NT2/D1 (cell line): ENCODE measurements at regions not wholly inside any gene's neighbourhood (a gene's known extent, or its start where the extent isn't known, plus 50 kb on each side); places are given as distances from the start of the nearest gene placed in this dataset.

Source experiments
- SUZ12 ChIP-seq: IDR thresholded peaks from 2 replicates; pipeline ENCODE4 v1.6.1; 2011; ENCODE audit not compliant: insufficient read length, insufficient read depth; ENCODE audit errors: extremely low read depth
- YY1 ChIP-seq: IDR thresholded peaks from 2 replicates; pipeline ENCODE4 v1.6.1; 2011; ENCODE audit not compliant: insufficient read length, insufficient read depth
- ZNF274 ChIP-seq: IDR thresholded peaks from 2 replicates; pipeline ENCODE4 v1.6.1; 2011; ENCODE audit warnings: mild to moderate bottlenecking, low read depth, low read length

DNA sequence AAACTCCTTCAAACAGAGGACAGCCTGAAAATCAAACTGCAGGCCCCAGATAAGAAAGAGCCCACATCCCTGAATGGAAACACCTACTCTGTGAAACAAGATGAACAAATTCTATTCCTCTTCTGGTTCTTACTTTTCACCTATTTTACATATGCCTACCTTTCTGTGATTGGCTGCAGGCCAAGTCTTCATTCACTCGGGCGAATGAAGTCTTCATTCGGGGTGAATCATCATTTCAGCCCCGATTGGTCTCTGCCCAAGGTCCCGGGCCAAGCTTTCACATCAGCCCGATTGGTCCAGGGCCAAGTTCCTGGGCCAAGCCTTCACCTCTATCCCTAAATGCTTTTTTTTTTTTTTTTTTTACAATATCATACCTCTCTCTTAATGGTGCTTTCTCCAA is 529.8 kb upstream of the ACTRT1 start:
- TF ChIP-seq YY1: no peak
- no peak for TF ChIP-seq ZNF274
- TF ChIP-seq SUZ12: no peak
